ENCODE measurements at regions not wholly inside any gene's neighbourhood (a gene's known extent, or its start where the extent isn't known, plus 50 kb on each side); places are given as distances from the start of the nearest gene placed in this dataset.

GRCh38 chr5:96340357-96340756, 92.7 kb downstream of the PCSK1 start:
- Histone ChIP-seq H4K91ac (replicated peaks; ENCODE audit: insufficient read length, low read length) (no peak overlapping the region), H3K9me3 (ENCODE audit: insufficient read depth in 2 of 2, low read depth in 1 of 2, low read length in 1 of 2) (no peaks in the 10 kb centered on the region), H4K8ac (ENCODE audit: extremely low read depth, insufficient read depth, low read length) (no peak overlapping the region), H3K4me1 (replicated peaks in 1 of 4; ENCODE audit: control insufficient read depth in 3 of 4, insufficient read depth in 4 of 4, low read length in 3 of 4) (no peaks in the 10 kb centered on the region; a peak in 1 of 7 replicates), H2BK5ac (ENCODE audit: low read depth, low read length) (no peak overlapping the region), H4K5ac (ENCODE audit: insufficient read length, low read depth, low read length) (no peak overlapping the region), H3K14ac (ENCODE audit: insufficient read length) (no peak overlapping the region), H2AK5ac (ENCODE audit: low read depth, low read length) (no peak overlapping the region), H2AFZ (ENCODE audit: low read length) (no peak overlapping the region), H2BK120ac (replicated peaks; ENCODE audit: low read depth, low read length) (no peak overlapping the region), H3K79me1 (ENCODE audit: low read depth, low read length) (no peaks in the 10 kb centered on the region), H3K18ac (ENCODE audit: extremely low read depth, low read length) (no peak overlapping the region), H3K79me2 (ENCODE audit: control insufficient read depth in 1 of 2, insufficient read depth in 2 of 2, low read length in 2 of 2) (no peaks in the 10 kb centered on the region), H3K4me3 (ENCODE audit: extremely low read depth in 1 of 4, insufficient read depth in 2 of 4, low read depth in 3 of 4, low read length in 4 of 4) (no peak overlapping the region), H2BK20ac (ENCODE audit: low read length) (no peak overlapping the region), H4K20me1 (replicated peaks in 1 of 2; ENCODE audit: control insufficient read depth in 1 of 2, insufficient read depth in 2 of 2, low read length in 2 of 2) (no peaks in the 10 kb centered on the region), H3K56ac (replicated peaks; ENCODE audit: insufficient read length, low read depth, low read length) (no peak overlapping the region), H3K9ac (replicated peaks in 1 of 4; ENCODE audit: extremely low read depth in 1 of 4, low read depth in 3 of 4, low read length in 3 of 4) (no peak overlapping the region), H3K23ac (ENCODE audit: insufficient read length) (no peak overlapping the region), H3K4me2 (ENCODE audit: insufficient read depth in 1 of 2, low read depth in 2 of 2, low read length in 2 of 2) (no peak overlapping the region), H3K36me3 (ENCODE audit: control insufficient read depth in 2 of 4, insufficient read depth in 4 of 4, low read length in 3 of 4) (no peaks in the 10 kb centered on the region), H2BK12ac (ENCODE audit: low read depth, low read length) (no peak overlapping the region), H2BK15ac (ENCODE audit: low read length) (no peak overlapping the region), H3K27me3 (replicated peaks in 1 of 4; ENCODE audit: control insufficient read depth in 3 of 4, extremely low read depth in 1 of 4, insufficient read depth in 3 of 4, low read length in 3 of 4) (no peaks in the 10 kb centered on the region), H3K4ac (replicated peaks; ENCODE audit: insufficient read length, low read depth, low read length) (no peak overlapping the region), H3K27ac (ENCODE audit: low read depth, low read length) (no peak overlapping the region), H3K23me2 (ENCODE audit: low read depth, low read length) (no peaks in the 10 kb centered on the region)
- FAIRE-seq (no peak), DNase-seq (ENCODE audit: low read depth in 1 of 2, low spot score in 2 of 2) (no peak)
- WGBS, 2 experiments (ENCODE audit: extremely low coverage in 1 of 2, insufficient coverage in 1 of 2, insufficient read length in 1 of 2, insufficient replicate concordance in 2 of 2, low coverage in 1 of 2, low lambda C conversion rate in 2 of 2, missing lambda C conversion rate in 1 of 2), result 85% methylated on average over 5 of the region's 5 CpGs; no CpG with 5 or more reads in 1 of the 2 experiments
- ChIA-PET POLR2A (ENCODE audit: partially characterized antibody) (no interaction called here), CTCF (ENCODE audit: partially characterized antibody) (interaction anchor here (0.7 to 6.2 kb wide), 15 partner anchors 10 to 783 kb away, joined by 3 to 43 read pairs (median 3); partner anchors contain the start of gene PCSK1)
- TF ChIP-seq CREB1 (IDR thresholded peaks at IDR 0.05) (no peak), MAX (IDR thresholded peaks at IDR 0.05) (no peak), ZNF274 (IDR thresholded peaks at IDR 0.05; ENCODE audit: borderline replicate concordance, extremely low read depth, low read length) (no peak), SP4 (IDR thresholded peaks at IDR 0.05; ENCODE audit: low read length) (no peak), CHD2 (IDR thresholded peaks at IDR 0.05; ENCODE audit: low read length) (no peak)

Measured in H1 (cell line).